H1 (cell line): ENCODE measurements at regions not wholly inside any gene's neighbourhood (a gene's known extent, or its start where the extent isn't known, plus 50 kb on each side); places are given as distances from the start of the nearest gene placed in this dataset.

Source experiments
- GABPA ChIP-seq: IDR thresholded peaks from 2 replicates; pipeline ENCODE4 v1.6.1; 2011; ENCODE audit warnings: mild to moderate bottlenecking, low read length, moderate library complexity, borderline replicate concordance; ENCODE audit not compliant: insufficient read depth
- JUN ChIP-seq: IDR thresholded peaks from 2 replicates; pipeline ENCODE4 v1.6.1; 2011; ENCODE audit warnings: low read depth, mild to moderate bottlenecking, improper control_type of control experiment, low read length
- JUND ChIP-seq: IDR thresholded peaks from 2 replicates; pipeline ENCODE4 v1.6.1; 2011; ENCODE audit warnings: mild to moderate bottlenecking, improper control_type of control experiment, low read length

DNA sequence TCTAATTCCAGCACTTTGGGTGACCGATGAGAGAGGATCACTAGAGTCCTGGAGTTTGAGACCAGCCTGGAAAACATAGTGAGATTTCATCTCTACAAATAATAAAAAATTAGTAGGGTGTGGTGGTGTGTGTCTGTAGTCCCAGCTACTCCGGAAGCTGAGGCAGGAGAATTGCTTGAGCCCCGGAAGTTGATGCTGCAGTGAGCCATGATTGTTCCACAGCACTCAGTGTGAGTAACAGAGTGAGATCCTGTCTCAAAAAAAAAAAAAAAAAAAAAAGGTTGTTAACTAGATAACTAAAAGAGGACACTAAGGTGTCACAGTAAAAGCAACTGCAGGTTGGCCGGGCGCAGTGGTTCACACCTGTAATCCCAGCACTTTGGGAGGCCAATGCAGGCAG lies 121.3 kb upstream of the MAX start:
- no peak for TF ChIP-seq GABPA
- TF ChIP-seq JUND, result no peak
- no peak for TF ChIP-seq JUN
